Ovary (tissue), 7 donors: ENCODE measurements at regions not wholly inside any gene's neighbourhood (a gene's known extent, or its start where the extent isn't known, plus 50 kb on each side); places are given as distances from the start of the nearest gene placed in this dataset.

Experiments
- DNase-seq, 5 donors: peaks; one replicate each; pipeline ENCODE4 v3.0.0-alpha.2; 2019 to 2020
- H3K27ac ChIP-seq, 2 donors: fragments of 200-600 bp; one replicate each; pipeline versions ENCODE4 v1.5.1 to v1.8.0; 2019 to 2022
- H3K27me3 ChIP-seq: fragments of 200-600 bp; one replicate; pipeline ENCODE4 v1.8.0; 2022
- H3K36me3 ChIP-seq: fragments of 200-600 bp; sonication (generic); one replicate; pipeline ENCODE4 v1.5.1; 2019
- H3K4me1 ChIP-seq: one replicate; pipeline ENCODE4 v1.8.1; 2013; ENCODE audit warnings: mild to moderate bottlenecking, moderate library complexity; ENCODE audit not compliant: insufficient read depth
- H3K4me3 ChIP-seq: fragments of 200-600 bp; sonication (generic); one replicate; pipeline ENCODE4 v1.5.1; 2017
- H3K9me3 ChIP-seq, 2 donors: fragments of 200-600 bp in 1 of 2; sonication (generic) in 1 of 2; one replicate each; pipeline versions ENCODE4 v1.5.1 to v1.8.1; 2013 to 2019; ENCODE audit warnings: mild to moderate bottlenecking in 1 of 2, moderate library complexity in 1 of 2
- EP300 ChIP-seq: sonication (generic); formaldehyde crosslinking; IDR thresholded peaks from one replicate; pipeline ENCODE4 v1.6.1; 2017; ENCODE audit warnings: antibody characterized with exemption
- POLR2A ChIP-seq: fragments of 450-650 bp; IDR thresholded peaks from one replicate; pipeline ENCODE4 v1.6.1; 2017; ENCODE audit warnings: antibody characterized with exemption, mild to moderate bottlenecking, moderate library complexity
- WGBS, 3 donors: extraction: QIAGEN DNeasy Blood & Tissue Kit in 1 of 3; methylation state at CpG; one replicate each; pipeline versions ENCODE4 v1.1.5 to v1.1.7; 2013 to 2017; 5-methylcytosine and 5-hydroxymethylcytosine counted together
- intact Hi-C, 4 donors: fragments of 100-400 bp; cut with DNase I; formaldehyde crosslinking; loops; one replicate each; pipeline versions ENCODE4 v1.11.0 to v1.15.1; 2022 to 2023
- TF ChIP-seq, protein P1 (sequence below), 3 donors: fragments of 450-650 bp in 2 of 3; fragments of 200-600 bp in 1 of 3; IDR thresholded peaks; one replicate each; pipeline versions ENCODE4 v1.5.1 to v1.8.0; 2016 to 2022; ENCODE audit warnings: antibody characterized with exemption in 3 of 3, mild to moderate bottlenecking in 1 of 3
- donor health status: DM: no; HTN: no; CAD: no; lungs with moderate emphysema.
- donor health status: DM: no; HTN: no; CAD: no.
- donor health status: Bipolar disorder and iron deficiency.
- donor health status: DM: no; HTN: no; CAD: no.
- donor health status: DM: yes; HTN: yes; CAD: no.

GRCh38 chr5:107058235-107058634 lies 612.5 kb downstream of the EFNA5 start:
- WGBS, 3 donors, result 93 to 100% (median 95%) methylated on average over 1 of the region's 1 CpG
- DNase-seq, result no peak
- intact Hi-C loops, result no loop called here
- Histone ChIP-seq H3K27ac (no peak overlapping the region), H3K9me3 (no peaks in the 10 kb centered on the region), H3K4me3 (no peak overlapping the region), H3K36me3 (no peaks in the 10 kb centered on the region), H3K4me1 (no peaks in the 10 kb centered on the region), H3K27me3 (no peaks in the 10 kb centered on the region)
- TF ChIP-seq POLR2A, result no peak
- TF ChIP-seq, protein P1, sequence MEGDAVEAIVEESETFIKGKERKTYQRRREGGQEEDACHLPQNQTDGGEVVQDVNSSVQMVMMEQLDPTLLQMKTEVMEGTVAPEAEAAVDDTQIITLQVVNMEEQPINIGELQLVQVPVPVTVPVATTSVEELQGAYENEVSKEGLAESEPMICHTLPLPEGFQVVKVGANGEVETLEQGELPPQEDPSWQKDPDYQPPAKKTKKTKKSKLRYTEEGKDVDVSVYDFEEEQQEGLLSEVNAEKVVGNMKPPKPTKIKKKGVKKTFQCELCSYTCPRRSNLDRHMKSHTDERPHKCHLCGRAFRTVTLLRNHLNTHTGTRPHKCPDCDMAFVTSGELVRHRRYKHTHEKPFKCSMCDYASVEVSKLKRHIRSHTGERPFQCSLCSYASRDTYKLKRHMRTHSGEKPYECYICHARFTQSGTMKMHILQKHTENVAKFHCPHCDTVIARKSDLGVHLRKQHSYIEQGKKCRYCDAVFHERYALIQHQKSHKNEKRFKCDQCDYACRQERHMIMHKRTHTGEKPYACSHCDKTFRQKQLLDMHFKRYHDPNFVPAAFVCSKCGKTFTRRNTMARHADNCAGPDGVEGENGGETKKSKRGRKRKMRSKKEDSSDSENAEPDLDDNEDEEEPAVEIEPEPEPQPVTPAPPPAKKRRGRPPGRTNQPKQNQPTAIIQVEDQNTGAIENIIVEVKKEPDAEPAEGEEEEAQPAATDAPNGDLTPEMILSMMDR (IDR thresholded peaks at IDR 0.05), result no peak

- H3K4me3 ChIP-seq, result no peak overlapping the region
- WGBS, 3 donors, result 76 to 85% (median 79%) methylated on average over 2 of the region's 2 CpGs
- no peaks in the 10 kb centered on the region for H3K36me3 ChIP-seq
- no peak for DNase-seq
- TF ChIP-seq EP300 (no peak), POLR2A (no peak)
- TF ChIP-seq, protein P1 (IDR thresholded peaks at IDR 0.05), result no peak
- H3K4me1 ChIP-seq, result no peaks in the 10 kb centered on the region
- H3K27ac ChIP-seq, result no peak overlapping the region
- intact Hi-C loops, result no loop called here
- H3K9me3 ChIP-seq, result no peaks in the 10 kb centered on the region
- no peaks in the 10 kb centered on the region for H3K27me3 ChIP-seq
These were observed 614.5 kb downstream of the EFNA5 start for GRCh38 chr5:107056278-107056677.

DNA sequence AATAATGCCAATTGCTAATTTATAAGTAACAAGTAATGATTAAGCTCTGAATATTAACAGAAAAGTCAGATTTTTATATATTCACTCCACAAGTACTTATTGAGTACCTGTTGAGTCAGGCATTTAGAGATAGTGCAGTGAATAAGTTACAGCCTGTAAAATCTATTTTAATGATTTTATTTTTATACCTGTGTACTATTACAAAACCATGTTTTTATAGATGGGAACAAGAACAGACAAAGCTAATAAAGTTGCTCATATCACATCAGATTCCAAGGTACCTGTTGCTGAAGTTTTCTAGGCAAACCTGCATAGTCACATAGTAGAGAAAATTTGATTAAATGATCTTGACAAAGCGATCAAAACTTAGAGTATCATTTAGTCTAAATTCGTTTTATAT lies 623.7 kb downstream of the EFNA5 start:
- intact Hi-C loops, result no loop called here
- H3K9me3 ChIP-seq, result no peaks in the 10 kb centered on the region
- DNase-seq, result no peak
- TF ChIP-seq POLR2A (no peak), EP300 (no peak)
- TF ChIP-seq, protein P1 (IDR thresholded peaks at IDR 0.05), result no peak
- H3K27ac ChIP-seq, result no peak overlapping the region
- no peaks in the 10 kb centered on the region for H3K27me3 ChIP-seq
- no peaks in the 10 kb centered on the region for H3K36me3 ChIP-seq
- H3K4me1 ChIP-seq, result no peaks in the 10 kb centered on the region
- WGBS, 3 donors, result 81 to 88% (median 87%) methylated on average over 2 of the region's 2 CpGs
- H3K4me3 ChIP-seq, result no peak overlapping the region

GRCh38 chr5:107043665-107044064 lies 627.1 kb downstream of the EFNA5 start:
- intact Hi-C loops, result no loop called here
- DNase-seq, result no peak
- Histone ChIP-seq H3K9me3 (no peaks in the 10 kb centered on the region), H3K36me3 (no peaks in the 10 kb centered on the region), H3K27ac (no peak overlapping the region), H3K4me3 (no peak overlapping the region), H3K27me3 (no peaks in the 10 kb centered on the region), H3K4me1 (no peaks in the 10 kb centered on the region)
- 93 to 100% (median 100%) methylated on average over 1 of the region's 1 CpG for WGBS, 3 donors
- TF ChIP-seq POLR2A, result no peak
- TF ChIP-seq EP300, result no peak
- TF ChIP-seq, protein P1 (IDR thresholded peaks at IDR 0.05), result no peak

GRCh38 chr5:107040907-107041306 lies 629.8 kb downstream of the EFNA5 start:
- Histone ChIP-seq H3K27ac (no peak overlapping the region), H3K4me1 (no peaks in the 10 kb centered on the region), H3K27me3 (no peaks in the 10 kb centered on the region), H3K9me3 (no peaks in the 10 kb centered on the region), H3K36me3 (no peaks in the 10 kb centered on the region), H3K4me3 (no peak overlapping the region)
- intact Hi-C loops, result no loop called here
- TF ChIP-seq EP300 (no peak), POLR2A (no peak)
- TF ChIP-seq, protein P1 (IDR thresholded peaks at IDR 0.05), result no peak
- no peak for DNase-seq
